OCI-LY7 (cell line): ENCODE measurements at regions not wholly inside any gene's neighbourhood (a gene's known extent, or its start where the extent isn't known, plus 50 kb on each side); places are given as distances from the start of the nearest gene placed in this dataset.

ENCODE experiments used
- BruUV-seq: library from RNA; stranded (reverse); fragments of 400-500 nt; replicated peaks from 2 replicates; lab custom pipeline; 2021; lab: Mats Ljungman, UMichigan
- CTCF ChIA-PET: fragments of 300-600 bp; sonication (Branson Sonifier 250); formaldehyde crosslinking; loops from one replicate; lab custom pipeline; 2022; ENCODE audit warnings: antibody characterized with exemption; ENCODE audit not compliant: unreplicated experiment; lab: Charles Lee
- POLR2A ChIA-PET: fragments of 300-600 bp; sonication (Branson Sonifier 250); formaldehyde crosslinking; loops from one replicate; lab custom pipeline; 2022; ENCODE audit warnings: antibody characterized with exemption; lab: Charles Lee
- DNase-seq: peaks from one replicate; pipeline ENCODE4 v3.0.0-alpha.2; 2015; ENCODE audit warnings: low spot score
- H2AFZ ChIP-seq: fragments of 200-600 bp; sonication (generic), shearing (Covaris generic); 2 replicates; pipeline ENCODE4 v1.6.1; 2014; ENCODE audit warnings: mild to moderate bottlenecking, antibody characterized with exemption, low read length, moderate library complexity
- H3K27ac ChIP-seq: fragments of 200-600 bp; sonication (generic); 2 replicates; pipeline ENCODE4 v1.5.1; 2014; ENCODE audit warnings: mixed run types, low read depth, mild to moderate bottlenecking, moderate library complexity, low read length, inconsistent platforms; ENCODE audit not compliant: poor library complexity, severe bottlenecking
- H3K36me3 ChIP-seq: fragments of 200-600 bp; sonication (generic); 2 replicates; pipeline ENCODE4 v1.6.1; 2014; ENCODE audit warnings: mild to moderate bottlenecking, antibody characterized with exemption, low read length, moderate library complexity, mixed read lengths; ENCODE audit not compliant: insufficient read depth
- H3K4me1 ChIP-seq: fragments of 200-600 bp; sonication (generic); 2 replicates; pipeline ENCODE4 v1.5.1; 2014; ENCODE audit warnings: mild to moderate bottlenecking, low read length; ENCODE audit not compliant: insufficient read depth, poor library complexity, severe bottlenecking
- H3K4me2 ChIP-seq: fragments of 200-600 bp; sonication (generic); 2 replicates; pipeline ENCODE4 v1.6.1; 2014; ENCODE audit warnings: mild to moderate bottlenecking, low read length
- H3K4me3 ChIP-seq: fragments of 200-600 bp; sonication (generic); 2 replicates; pipeline ENCODE4 v1.5.1; 2014; ENCODE audit warnings: mild to moderate bottlenecking, low read depth, low read length; ENCODE audit not compliant: poor library complexity, severe bottlenecking
- H3K79me2 ChIP-seq: fragments of 200-600 bp; sonication (generic); 2 replicates; pipeline ENCODE4 v1.6.1; 2016; ENCODE audit warnings: low read depth, mild to moderate bottlenecking, low read length, moderate library complexity, mixed read lengths; ENCODE audit not compliant: insufficient read depth
- H3K9me2 ChIP-seq: fragments of 200-600 bp; sonication (generic); 2 replicates; pipeline ENCODE4 v1.6.1; 2016; ENCODE audit warnings: mild to moderate bottlenecking, low read length, mixed read lengths; ENCODE audit not compliant: insufficient read depth
- H3K9me3 ChIP-seq: fragments of 200-600 bp; sonication (generic); 2 replicates; pipeline ENCODE4 v1.6.1; 2014; ENCODE audit warnings: mild to moderate bottlenecking, mixed run types, low read length, mixed read lengths
- H4K20me1 ChIP-seq: fragments of 200-600 bp; sonication (generic); 2 replicates; pipeline ENCODE4 v1.6.1; 2014; ENCODE audit warnings: mild to moderate bottlenecking, antibody characterized with exemption, low read length, moderate library complexity, mixed read lengths; ENCODE audit not compliant: insufficient read depth
- CTCF ChIP-seq: fragments of 200-600 bp; sonication (generic); conservative IDR thresholded peaks from 2 replicates; pipeline ENCODE4 v1.5.1; 2014; ENCODE audit warnings: mild to moderate bottlenecking, antibody characterized with exemption, low read length, moderate library complexity, mixed read lengths
- EZH2phosphoT487 ChIP-seq: fragments of 200-600 bp; sonication (generic); IDR thresholded peaks from 2 replicates; pipeline ENCODE4 v1.6.1; 2018; ENCODE audit warnings: low read depth, borderline replicate concordance, mild to moderate bottlenecking, mixed run types, antibody characterized with exemption, low read length, moderate library complexity, mixed read lengths
- intact Hi-C: fragments of 100-400 bp; cut with micrococcal nuclease; formaldehyde crosslinking; loops from one replicate; pipeline ENCODE4 v1.10.0; 2022; ENCODE audit not compliant: unreplicated experiment

- H3K79me2 ChIP-seq: no peaks in the 10 kb centered on the region
Measured at GRCh38 chr6:170122651-170123050, 168.2 kb downstream of the DLL1 start.

GRCh38 chr6:170117111-170117972 is 173.5 kb downstream of the DLL1 start:
- TF ChIP-seq CTCF (no peak), EZH2phosphoT487 (no peak)

More at GRCh38 chr6:170122651-170123050, 168.2 kb downstream of the DLL1 start:
- no peak overlapping the region for H3K27ac ChIP-seq
- TF ChIP-seq EZH2phosphoT487 (no peak), CTCF (no peak)
- ChIA-PET CTCF (no interaction called here), POLR2A (no interaction called here)
- no peaks in the 10 kb centered on the region for H3K9me2 ChIP-seq
- no peak overlapping the region for H2AFZ ChIP-seq
- H3K4me2 ChIP-seq: no peak overlapping the region
- H3K4me3 ChIP-seq: no peak overlapping the region
- peaks cover 8% of the 10 kb centered on the region for H3K4me1 ChIP-seq
- no peaks in the 10 kb centered on the region for H3K36me3 ChIP-seq
- no peaks in the 10 kb centered on the region for H4K20me1 ChIP-seq
- no peak for DNase-seq
- intact Hi-C loops: no loop called here
- peaks cover 17% of the 10 kb centered on the region; the same call in 1 of the 2 replicates for H3K9me3 ChIP-seq
- BruUV-seq: no TSS peak

GRCh38 chr6:170116636-170117035 is 174.2 kb downstream of the DLL1 start:
- H3K27ac ChIP-seq: no peak overlapping the region
- H3K9me3 ChIP-seq: peaks cover 16% of the 10 kb centered on the region; the same call in 1 of the 2 replicates
- H2AFZ ChIP-seq: no peak overlapping the region
- no peak for DNase-seq
- ChIA-PET CTCF (no interaction called here), POLR2A (no interaction called here)
- no peaks in the 10 kb centered on the region for H3K9me2 ChIP-seq
- no peak overlapping the region for H3K4me3 ChIP-seq
- BruUV-seq: no TSS peak
- H3K4me2 ChIP-seq: no peak overlapping the region
- H3K4me1 ChIP-seq: no peaks in the 10 kb centered on the region
- H4K20me1 ChIP-seq: no peaks in the 10 kb centered on the region
- intact Hi-C loops: no loop called here
- H3K36me3 ChIP-seq: no peaks in the 10 kb centered on the region
- no peaks in the 10 kb centered on the region for H3K79me2 ChIP-seq
- TF ChIP-seq CTCF (no peak), EZH2phosphoT487 (no peak)

More at GRCh38 chr6:170117111-170117972, 173.5 kb downstream of the DLL1 start:
- no peak overlapping the region for H3K4me2 ChIP-seq
- DNase-seq: no peak
- intact Hi-C loops: no loop called here
- POLR2A ChIA-PET: no interaction called here
- H3K9me3 ChIP-seq: peaks cover 17% of the 10 kb centered on the region; the same call in 1 of the 2 replicates
- no peaks in the 10 kb centered on the region for H3K9me2 ChIP-seq
- no peaks in the 10 kb centered on the region for H3K79me2 ChIP-seq
- no TSS peak for BruUV-seq
- H2AFZ ChIP-seq: no peak overlapping the region
- no peak overlapping the region for H3K4me3 ChIP-seq
- no peaks in the 10 kb centered on the region for H3K36me3 ChIP-seq
- no peaks in the 10 kb centered on the region for H4K20me1 ChIP-seq
- no peak overlapping the region for H3K27ac ChIP-seq
- CTCF ChIA-PET: no interaction called here
- H3K4me1 ChIP-seq: no peaks in the 10 kb centered on the region
